OCI-LY1 (cell line): ENCODE measurements at regions not wholly inside any gene's neighbourhood (a gene's known extent, or its start where the extent isn't known, plus 50 kb on each side); places are given as distances from the start of the nearest gene placed in this dataset.
"Not testable (repeated sequence)": the region's sequence is repeated elsewhere in the genome, so short reads cannot be mapped to it uniquely, and the experiment has no call there.

Source experiments
- H2AFZ ChIP-seq: fragments of 200-600 bp; sonication (generic), shearing (Covaris generic); 2 replicates; pipeline ENCODE4 v1.6.0; 2014; ENCODE audit warnings: antibody characterized with exemption, mild to moderate bottlenecking, low read length
- H3F3A ChIP-seq: fragments of 200-600 bp; sonication (generic), shearing (Covaris generic); 2 replicates; pipeline ENCODE4 v1.6.0; 2014; ENCODE audit warnings: mild to moderate bottlenecking, antibody characterized with exemption, low read length, moderate library complexity; ENCODE audit not compliant: insufficient read depth
- H3K27ac ChIP-seq: fragments of 200-600 bp; sonication (generic); 2 replicates; pipeline ENCODE4 v1.5.1; 2014; ENCODE audit warnings: low read length, mixed run types, mild to moderate bottlenecking, low read depth; ENCODE audit not compliant: poor library complexity, severe bottlenecking
- H3K27me3 ChIP-seq: fragments of 200-600 bp; sonication (generic); 2 replicates; pipeline ENCODE4 v1.6.0; 2014; ENCODE audit warnings: antibody characterized with exemption, mild to moderate bottlenecking, low read length, moderate library complexity; ENCODE audit not compliant: insufficient read depth
- H3K36me3 ChIP-seq: fragments of 200-600 bp; sonication (generic); 2 replicates; pipeline ENCODE4 v1.6.1; 2014; ENCODE audit warnings: mild to moderate bottlenecking, antibody characterized with exemption, low read length, moderate library complexity, mixed read lengths; ENCODE audit not compliant: insufficient read depth
- H3K4me1 ChIP-seq: fragments of 200-600 bp; sonication (generic); 2 replicates; pipeline ENCODE4 v1.5.1; 2014; ENCODE audit warnings: mild to moderate bottlenecking, low read length, moderate library complexity; ENCODE audit not compliant: insufficient read depth, severe bottlenecking
- H3K4me2 ChIP-seq: fragments of 200-600 bp; sonication (generic), shearing (Covaris generic); 2 replicates; pipeline ENCODE4 v1.6.1; 2014; ENCODE audit warnings: low read length
- H3K4me3 ChIP-seq: fragments of 200-600 bp; sonication (generic); 2 replicates; pipeline ENCODE4 v1.5.1; 2014; ENCODE audit warnings: low read length, low read depth, mild to moderate bottlenecking, mixed read lengths; ENCODE audit not compliant: poor library complexity, severe bottlenecking
- H3K79me2 ChIP-seq: fragments of 200-600 bp; shearing (Covaris generic); 2 replicates; pipeline ENCODE4 v1.6.1; 2016; ENCODE audit warnings: mixed run types, low read length, mixed read lengths; ENCODE audit not compliant: insufficient read depth
- H3K9ac ChIP-seq: fragments of 200-600 bp; sonication (generic), shearing (Covaris generic); 2 replicates; pipeline ENCODE4 v1.6.1; 2014; ENCODE audit warnings: mild to moderate bottlenecking, low read length, mixed read lengths
- H3K9me2 ChIP-seq: fragments of 200-600 bp; sonication (generic), shearing (Covaris generic); 2 replicates; pipeline ENCODE4 v1.6.1; 2014; ENCODE audit warnings: low read depth, mild to moderate bottlenecking, low read length, mixed read lengths
- H3K9me3 ChIP-seq: fragments of 200-600 bp; shearing (Covaris generic); 2 replicates; pipeline ENCODE4 v1.6.1; 2014; ENCODE audit warnings: low read length, mixed read lengths
- H4K20me1 ChIP-seq: fragments of 200-600 bp; sonication (generic), shearing (Covaris generic); 2 replicates; pipeline ENCODE4 v1.6.0; 2016; ENCODE audit warnings: mild to moderate bottlenecking, low read length; ENCODE audit not compliant: insufficient read depth
- EZH2 ChIP-seq: fragments of 200-600 bp; sonication (generic), shearing (Covaris generic); IDR thresholded peaks from 2 replicates; pipeline ENCODE4 v1.8.0; 2017; ENCODE audit warnings: borderline replicate concordance, mixed run types, mild to moderate bottlenecking, antibody characterized with exemption, low read length, moderate library complexity, mixed read lengths
- TF ChIP-seq, protein P1 (sequence below): fragments of 200-600 bp; sonication (generic), shearing (Covaris generic); IDR thresholded peaks from 2 replicates; pipeline ENCODE4 v1.5.1; 2017; ENCODE audit warnings: mild to moderate bottlenecking, antibody characterized with exemption, low read length, moderate library complexity, mixed read lengths

DNA sequence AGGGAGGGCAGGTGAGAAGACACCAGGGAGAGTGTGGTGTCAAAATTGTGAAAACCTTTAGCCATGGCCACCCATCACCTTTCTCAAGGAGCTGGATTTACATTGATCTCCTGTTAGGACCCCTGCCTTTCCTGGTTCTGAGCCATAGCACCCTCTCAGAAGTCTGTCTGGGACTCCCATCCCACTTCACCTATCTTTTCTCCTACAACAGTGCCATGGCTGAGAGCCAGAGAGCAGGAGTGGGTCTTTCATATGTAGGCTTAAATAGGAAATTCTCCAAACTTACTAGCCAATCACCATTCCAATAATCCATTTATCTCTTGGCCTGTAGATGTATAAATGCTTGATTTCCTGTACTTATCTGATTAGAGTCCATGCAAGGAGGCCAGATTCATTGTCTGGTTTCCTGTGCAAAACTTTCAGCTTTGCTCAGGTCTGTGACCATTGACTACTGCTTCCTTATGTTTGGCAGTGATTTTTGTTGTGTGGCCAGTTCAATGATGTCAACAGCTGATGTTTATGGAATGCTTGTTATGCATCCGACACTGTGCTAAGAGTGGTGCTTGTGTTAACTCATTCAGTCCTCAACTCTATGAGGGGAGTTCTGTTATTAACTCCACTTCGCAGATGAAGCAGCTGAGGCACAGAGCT, 57.6 kb upstream of the IGFBP5 start:
- H3K27me3 ChIP-seq: no peaks in the 10 kb centered on the region
- H3K4me2 ChIP-seq: no peak overlapping the region
- H3F3A ChIP-seq: no peaks in the 10 kb centered on the region
- no peaks in the 10 kb centered on the region for H3K4me1 ChIP-seq
- no peaks in the 10 kb centered on the region for H3K9me3 ChIP-seq
- no peak overlapping the region for H2AFZ ChIP-seq
- no peaks in the 10 kb centered on the region for H3K36me3 ChIP-seq
- no peak overlapping the region for H3K9ac ChIP-seq
- H4K20me1 ChIP-seq: no peaks in the 10 kb centered on the region
- no peak overlapping the region for H3K4me3 ChIP-seq
- no peaks in the 10 kb centered on the region for H3K9me2 ChIP-seq
- H3K79me2 ChIP-seq: no peaks in the 10 kb centered on the region
- no peak overlapping the region for H3K27ac ChIP-seq
- TF ChIP-seq EZH2: no peak
- TF ChIP-seq, protein P1, sequence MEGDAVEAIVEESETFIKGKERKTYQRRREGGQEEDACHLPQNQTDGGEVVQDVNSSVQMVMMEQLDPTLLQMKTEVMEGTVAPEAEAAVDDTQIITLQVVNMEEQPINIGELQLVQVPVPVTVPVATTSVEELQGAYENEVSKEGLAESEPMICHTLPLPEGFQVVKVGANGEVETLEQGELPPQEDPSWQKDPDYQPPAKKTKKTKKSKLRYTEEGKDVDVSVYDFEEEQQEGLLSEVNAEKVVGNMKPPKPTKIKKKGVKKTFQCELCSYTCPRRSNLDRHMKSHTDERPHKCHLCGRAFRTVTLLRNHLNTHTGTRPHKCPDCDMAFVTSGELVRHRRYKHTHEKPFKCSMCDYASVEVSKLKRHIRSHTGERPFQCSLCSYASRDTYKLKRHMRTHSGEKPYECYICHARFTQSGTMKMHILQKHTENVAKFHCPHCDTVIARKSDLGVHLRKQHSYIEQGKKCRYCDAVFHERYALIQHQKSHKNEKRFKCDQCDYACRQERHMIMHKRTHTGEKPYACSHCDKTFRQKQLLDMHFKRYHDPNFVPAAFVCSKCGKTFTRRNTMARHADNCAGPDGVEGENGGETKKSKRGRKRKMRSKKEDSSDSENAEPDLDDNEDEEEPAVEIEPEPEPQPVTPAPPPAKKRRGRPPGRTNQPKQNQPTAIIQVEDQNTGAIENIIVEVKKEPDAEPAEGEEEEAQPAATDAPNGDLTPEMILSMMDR: no peak

DNA sequence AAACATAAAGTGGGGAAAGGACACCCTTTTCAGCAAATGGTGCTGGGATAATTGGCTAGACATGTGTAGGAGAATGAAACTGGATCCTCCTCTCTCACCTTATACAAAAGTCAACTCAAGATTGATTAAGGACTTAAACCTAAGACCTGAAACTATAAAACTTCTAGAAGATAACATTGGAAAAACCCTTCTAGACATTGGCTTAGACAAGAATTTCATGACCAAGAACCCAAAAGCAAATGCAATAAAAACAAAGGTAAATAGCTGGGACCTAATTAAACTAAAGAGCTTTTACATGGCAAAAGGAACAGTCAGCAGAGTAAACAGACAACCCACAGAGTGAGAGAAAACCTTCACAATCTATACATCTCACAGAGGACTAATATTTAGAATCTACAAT, 55.4 kb upstream of the IGFBP5 start:
- H4K20me1 ChIP-seq, H2AFZ ChIP-seq, H3K9me3 ChIP-seq, H3K4me2 ChIP-seq, H3K79me2 ChIP-seq, H3K4me1 ChIP-seq, H3K9ac ChIP-seq, H3K9me2 ChIP-seq, H3K27me3 ChIP-seq, H3F3A ChIP-seq, H3K27ac ChIP-seq, H3K36me3 ChIP-seq, H3K4me3 ChIP-seq: not testable (repeated sequence)

DNA sequence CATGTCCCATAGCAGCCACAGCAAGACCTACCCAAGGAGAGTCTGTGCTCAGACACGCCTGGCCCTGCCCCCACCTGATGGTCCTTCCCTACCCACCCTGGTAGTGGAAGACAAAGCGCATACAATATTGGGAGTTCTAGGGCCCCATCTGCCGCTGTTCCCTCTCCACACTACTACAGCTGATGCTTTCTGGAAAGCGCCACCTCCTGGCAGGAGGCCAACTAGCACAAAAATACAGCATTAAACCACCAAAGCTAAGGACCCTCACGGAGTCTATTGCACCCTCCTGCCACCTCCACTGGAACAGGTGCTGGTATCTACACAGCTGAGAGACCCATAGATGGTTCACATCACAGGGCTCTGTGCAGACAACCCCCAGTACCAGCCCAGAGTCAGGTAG, 50.9 kb upstream of the IGFBP5 start:
- H3K4me3 ChIP-seq, H3K4me2 ChIP-seq, H3F3A ChIP-seq, H3K4me1 ChIP-seq, H3K27ac ChIP-seq, H2AFZ ChIP-seq, H3K27me3 ChIP-seq, H3K9me3 ChIP-seq, H4K20me1 ChIP-seq, H3K79me2 ChIP-seq, H3K9me2 ChIP-seq, H3K9ac ChIP-seq, H3K36me3 ChIP-seq: not testable (repeated sequence)
- TF ChIP-seq, protein P1: peak; percentile 44

DNA sequence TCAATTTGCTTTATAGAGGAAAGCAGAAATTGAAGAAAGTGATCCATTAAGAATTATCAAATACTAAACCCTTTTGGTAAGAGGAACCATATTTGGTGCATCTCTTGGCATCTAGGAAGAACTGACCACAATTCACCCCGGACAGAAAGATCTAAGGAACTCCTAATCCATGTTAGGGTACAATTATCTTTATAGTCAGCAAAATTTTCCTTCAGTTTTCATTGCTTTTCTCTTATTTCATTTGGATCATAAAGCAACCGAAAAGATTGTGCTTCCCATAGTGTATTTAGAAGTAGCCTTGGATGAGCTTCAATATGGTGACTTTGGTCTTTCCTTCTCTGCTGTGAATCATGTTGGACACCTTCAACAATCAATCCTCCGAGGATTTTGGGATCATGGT, 50.1 kb upstream of the IGFBP5 start:
- TF ChIP-seq, protein P1: no peak
- TF ChIP-seq EZH2: no peak
- Histone ChIP-seq H3K4me1 (no peaks in the 10 kb centered on the region), H3K4me2 (no peak overlapping the region), H3K4me3 (no peak overlapping the region), H4K20me1 (no peaks in the 10 kb centered on the region), H3K79me2 (no peaks in the 10 kb centered on the region), H3K27ac (no peak overlapping the region), H3K9ac (no peak overlapping the region), H3K27me3 (no peaks in the 10 kb centered on the region), H3K36me3 (no peaks in the 10 kb centered on the region), H3F3A (no peaks in the 10 kb centered on the region), H2AFZ (no peak overlapping the region), H3K9me3 (no peaks in the 10 kb centered on the region), H3K9me2 (no peaks in the 10 kb centered on the region)
